NCI-H1105 treated with DMSO at 0.1 percent for 48 hours (cell line): ENCODE measurements at regions not wholly inside any gene's neighbourhood (a gene's known extent, or its start where the extent isn't known, plus 50 kb on each side); places are given as distances from the start of the nearest gene placed in this dataset.
"Not testable (repeated sequence)": the region's sequence is repeated elsewhere in the genome, so short reads cannot be mapped to it uniquely, and the experiment has no call there.

Experiments used
- DNase-seq: peaks from one replicate; lab custom pipeline; 2025; lab: John Stamatoyannopoulos, UW

- no peak for DNase-seq
Observed at GRCh38 chr6:11384531-11385309, 152.3 kb upstream of the NEDD9 start.

- no peak for DNase-seq
Observed at GRCh38 chr6:11381801-11382513, 149.5 kb upstream of the NEDD9 start.

GRCh38 chr6:11380969-11381744 is 148.7 kb upstream of the NEDD9 start:
- DNase-seq, result no peak

- DNase-seq, result no peak
Observed at GRCh38 chr6:11380549-11380948, 148.1 kb upstream of the NEDD9 start.

GRCh38 chr6:11379805-11380204 is 147.3 kb upstream of the NEDD9 start:
- DNase-seq, result no peak

GRCh38 chr6:11378639-11379038 is 146.2 kb upstream of the NEDD9 start:
- no peak for DNase-seq

- no peak for DNase-seq
Observed at GRCh38 chr6:11374036-11375010, 141.9 kb upstream of the NEDD9 start.

- DNase-seq, result no peak
Observed at GRCh38 chr6:11373208-11373607, 140.7 kb upstream of the NEDD9 start.

- not testable (repeated sequence) for DNase-seq
Observed at GRCh38 chr6:11372186-11372790, 139.8 kb upstream of the NEDD9 start.

- DNase-seq, result no peak
Observed at GRCh38 chr6:11370191-11371018, 137.9 kb upstream of the NEDD9 start.

GRCh38 chr6:11368760-11369159 is 136.3 kb upstream of the NEDD9 start:
- DNase-seq, result no peak

- DNase-seq, result no peak
Observed at GRCh38 chr6:11368264-11368663, 135.8 kb upstream of the NEDD9 start.

GRCh38 chr6:11367638-11368199 is 135.3 kb upstream of the NEDD9 start:
- no peak for DNase-seq

- no peak for DNase-seq
Observed at GRCh38 chr6:11366934-11367637, 134.6 kb upstream of the NEDD9 start.

- DNase-seq, result no peak
Observed at GRCh38 chr6:11366183-11366933, 133.9 kb upstream of the NEDD9 start.

- DNase-seq, result no peak
Observed at GRCh38 chr6:11364971-11365397, 132.5 kb upstream of the NEDD9 start.

GRCh38 chr6:11363881-11364576 is 131.6 kb upstream of the NEDD9 start:
- DNase-seq, result no peak

GRCh38 chr6:11362564-11362963 is 130.1 kb upstream of the NEDD9 start:
- DNase-seq, result no peak
